Upper lobe of left lung (tissue), 6 donors: ENCODE measurements at regions not wholly inside any gene's neighbourhood (a gene's known extent, or its start where the extent isn't known, plus 50 kb on each side); places are given as distances from the start of the nearest gene placed in this dataset.
"Not testable (repeated sequence)": the region's sequence is repeated elsewhere in the genome, so short reads cannot be mapped to it uniquely, and the experiment has no call there.

Source experiments
- ATAC-seq, 2 donors: fragments of 200-7000 bp; cut with Tn5 transposase; one replicate each; pipeline ENCODE4 v1.9.1; 2022; ENCODE audit warnings: mild to moderate bottlenecking in 2 of 2, moderate library complexity in 2 of 2; ENCODE audit not compliant: low FRiP score in 2 of 2
- DNase-seq, 2 donors: peaks; one replicate each; pipeline ENCODE4 v3.0.0-alpha.2; 2019 to 2020
- H3K27ac ChIP-seq, 4 donors: fragments of 200-600 bp; sonication (generic); one replicate each; pipeline ENCODE4 v1.5.1; 2016 to 2019
- H3K27me3 ChIP-seq, 4 donors: fragments of 200-600 bp; sonication (generic); one replicate each; pipeline ENCODE4 v1.5.1; 2017 to 2019
- H3K36me3 ChIP-seq, 4 donors: fragments of 200-600 bp; sonication (generic); one replicate each; pipeline ENCODE4 v1.5.1; 2016 to 2019
- H3K4me1 ChIP-seq, 4 donors: fragments of 200-600 bp; sonication (generic); one replicate each; pipeline ENCODE4 v1.5.1; 2018 to 2019
- H3K4me3 ChIP-seq, 4 donors: fragments of 200-600 bp; sonication (generic); one replicate each; pipeline ENCODE4 v1.5.1; 2017 to 2019; ENCODE audit warnings: mild to moderate bottlenecking in 2 of 4, moderate library complexity in 1 of 4
- H3K9me3 ChIP-seq, 4 donors: fragments of 200-600 bp; sonication (generic); one replicate each; pipeline ENCODE4 v1.5.1; 2018 to 2019
- CTCF ChIP-seq, 6 experiments: fragments of 450-650 bp in 4 of 6; fragments of 200-600 bp in 2 of 6; sonication (generic) in 2 of 6; IDR thresholded peaks; one replicate each; pipeline ENCODE4 v1.5.1; 2016 to 2019; ENCODE audit warnings: antibody characterized with exemption in 6 of 6
- EP300 ChIP-seq, 4 donors: sonication (generic); formaldehyde crosslinking; IDR thresholded peaks; one replicate each; pipeline ENCODE4 v1.5.1; 2017; ENCODE audit warnings: antibody characterized with exemption in 4 of 4, control low read depth in 2 of 4
- POLR2A ChIP-seq, 4 donors: fragments of 450-650 bp; IDR thresholded peaks; one replicate each; pipeline ENCODE4 v1.5.1; 2016 to 2017; ENCODE audit warnings: antibody characterized with exemption in 4 of 4, mild to moderate bottlenecking in 2 of 4
- POLR2AphosphoS5 ChIP-seq, 2 donors: sonication (generic); formaldehyde crosslinking; IDR thresholded peaks; one replicate each; pipeline ENCODE4 v1.5.1; 2017; ENCODE audit warnings: antibody characterized with exemption in 2 of 2
- WGBS, 2 donors: methylation state at CpG; one replicate each; pipeline ENCODE4 v1.1.5; 2017 to 2018; 5-methylcytosine and 5-hydroxymethylcytosine counted together
- donor health status: DM: no; HTN: no; CAD: no; lungs with moderate emphysema.
- donor health status: DM: no; HTN: yes; CAD: no; lungs with severe emphysema.

GRCh38 chr1:70499695-70500094, 88.6 kb downstream of the CTH start:
- Histone ChIP-seq H3K27ac (no peak overlapping the region), H3K4me3 (no peak overlapping the region), H3K4me1 (peaks cover 0 to 4% (median 0%) of the 10 kb centered on the region in 4 donors), H3K36me3 (no peaks in the 10 kb centered on the region), H3K9me3 (no peaks in the 10 kb centered on the region), H3K27me3 (no peaks in the 10 kb centered on the region)
- ATAC-seq (no peak), DNase-seq (no peak)
- TF ChIP-seq POLR2AphosphoS5 (IDR thresholded peaks at IDR 0.05): no peak
- TF ChIP-seq EP300 (IDR thresholded peaks at IDR 0.05): no peak
- TF ChIP-seq POLR2A (IDR thresholded peaks at IDR 0.05): no peak
- no peak for TF ChIP-seq CTCF (IDR thresholded peaks at IDR 0.05)
- WGBS, 2 donors: 47 to 57% methylated on average over 1 of the region's 1 CpG

GRCh38 chr1:70503358-70503757, 92.3 kb downstream of the CTH start:
- H3K36me3 ChIP-seq: no peaks in the 10 kb centered on the region
- 78 to 93% methylated on average over 1 of the region's 1 CpG for whole genome bisulfite sequencing, 2 donors

GRCh38 chr1:70504176-70504820, 93.2 kb downstream of the CTH start:
- no peak for TF ChIP-seq POLR2A (IDR thresholded peaks at IDR 0.05)
- Histone ChIP-seq H3K27me3 (no peaks in the 10 kb centered on the region), H3K4me3 (no peak overlapping the region), H3K27ac (no peak overlapping the region), H3K9me3 (no peaks in the 10 kb centered on the region), H3K36me3 (no peaks in the 10 kb centered on the region), H3K4me1 (peaks cover 0 to 4% (median 0%) of the 10 kb centered on the region in 4 donors)
- WGBS, 2 donors: 78 to 80% methylated on average over 7 of the region's 7 CpGs
- DNase-seq (no peak), ATAC-seq (peak in 1 of 2 donors; percentile 40)

More at GRCh38 chr1:70503358-70503757, 92.3 kb downstream of the CTH start:
- ATAC-seq (no peak), DNase-seq (no peak)
- no peaks in the 10 kb centered on the region for H3K9me3 ChIP-seq
- no peak overlapping the region for H3K27ac ChIP-seq
- peaks cover 0 to 4% (median 0%) of the 10 kb centered on the region in 4 donors for H3K4me1 ChIP-seq
- no peaks in the 10 kb centered on the region for H3K27me3 ChIP-seq
- no peak overlapping the region for H3K4me3 ChIP-seq
- TF ChIP-seq CTCF (IDR thresholded peaks at IDR 0.05) (no peak), POLR2AphosphoS5 (IDR thresholded peaks at IDR 0.05) (no peak), EP300 (IDR thresholded peaks at IDR 0.05) (no peak), POLR2A (IDR thresholded peaks at IDR 0.05) (no peak)

GRCh38 chr1:70504821-70505193, 93.7 kb downstream of the CTH start:
- TF ChIP-seq POLR2A (IDR thresholded peaks at IDR 0.05): no peak
- TF ChIP-seq EP300 (IDR thresholded peaks at IDR 0.05): no peak
- no peak for TF ChIP-seq CTCF (IDR thresholded peaks at IDR 0.05)
- no peak for TF ChIP-seq POLR2AphosphoS5 (IDR thresholded peaks at IDR 0.05)
- Histone ChIP-seq H3K36me3 (no peaks in the 10 kb centered on the region), H3K27ac (no peak overlapping the region), H3K27me3 (no peaks in the 10 kb centered on the region), H3K4me1 (peaks cover 0 to 4% (median 0%) of the 10 kb centered on the region in 4 donors), H3K4me3 (no peak overlapping the region), H3K9me3 (no peaks in the 10 kb centered on the region)
- no peak for DNase-seq
- WGBS, 2 donors: 37 to 50% methylated on average over 2 of the region's 2 CpGs
- peak in 1 of 2 donors; percentile 67 for ATAC-seq

GRCh38 chr1:70507991-70508390, 96.9 kb downstream of the CTH start:
- H3K36me3 ChIP-seq, H3K27ac ChIP-seq, ATAC-seq, H3K9me3 ChIP-seq, H3K27me3 ChIP-seq, DNase-seq, H3K4me3 ChIP-seq, H3K4me1 ChIP-seq: not testable (repeated sequence)
- 82 to 88% methylated on average over 3 of the region's 3 CpGs for WGBS, 2 donors
